HG03354 (cell line): ENCODE measurements at regions not wholly inside any gene's neighbourhood (a gene's known extent, or its start where the extent isn't known, plus 50 kb on each side); places are given as distances from the start of the nearest gene placed in this dataset.
A peak's percentile ranks its signal among the peaks of the same experiment; 100 is the strongest.
"Not testable (repeated sequence)": the region's sequence is repeated elsewhere in the genome, so short reads cannot be mapped to it uniquely, and the experiment has no call there.

ENCODE experiments used
- ATAC-seq: cut with Tn5 transposase; IDR thresholded peaks from one replicate; pipeline ENCODE4 v1.9.1; 2021; ENCODE audit warnings: mild to moderate bottlenecking; ENCODE audit not compliant: unreplicated experiment, poor library complexity, severe bottlenecking

GRCh38 chr18:59056706-59057492, 82.8 kb upstream of the SEC11C start:
- peak; percentile 69 for ATAC-seq

DNA sequence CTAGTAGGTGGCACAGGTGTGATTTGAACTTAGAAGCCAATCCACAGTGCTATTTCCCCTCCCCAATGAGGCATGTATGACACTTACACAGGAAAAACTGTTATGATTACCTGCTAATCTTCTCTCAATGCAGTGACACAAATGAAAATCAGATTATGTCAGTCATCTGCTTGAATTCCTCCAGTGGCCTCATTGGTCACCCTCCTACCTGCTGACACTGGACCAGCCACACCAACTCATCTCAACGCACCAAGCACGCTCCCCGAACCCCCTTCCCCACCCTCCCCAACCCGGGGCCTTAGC, 82.2 kb upstream of the SEC11C start:
- no peak for ATAC-seq

DNA sequence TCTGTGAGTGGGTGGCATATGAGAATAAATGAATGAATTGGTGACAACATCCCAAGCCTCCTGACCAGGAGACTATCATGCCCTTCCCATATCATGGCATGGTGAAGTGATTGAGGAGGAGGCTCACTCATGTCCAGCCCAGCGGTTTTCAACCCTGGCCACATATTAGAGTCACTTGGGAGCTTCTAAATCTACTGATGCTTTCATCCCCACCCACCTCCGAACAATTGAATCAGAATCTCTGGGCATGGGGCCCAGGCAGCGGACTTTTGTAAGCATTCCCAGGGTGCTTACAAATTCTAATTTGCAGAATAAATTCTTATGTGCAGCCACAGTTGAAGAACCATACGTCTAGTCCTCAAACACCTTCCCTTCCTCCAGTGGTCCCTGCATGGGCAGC, 81.7 kb upstream of the SEC11C start:
- ATAC-seq, result no peak

DNA sequence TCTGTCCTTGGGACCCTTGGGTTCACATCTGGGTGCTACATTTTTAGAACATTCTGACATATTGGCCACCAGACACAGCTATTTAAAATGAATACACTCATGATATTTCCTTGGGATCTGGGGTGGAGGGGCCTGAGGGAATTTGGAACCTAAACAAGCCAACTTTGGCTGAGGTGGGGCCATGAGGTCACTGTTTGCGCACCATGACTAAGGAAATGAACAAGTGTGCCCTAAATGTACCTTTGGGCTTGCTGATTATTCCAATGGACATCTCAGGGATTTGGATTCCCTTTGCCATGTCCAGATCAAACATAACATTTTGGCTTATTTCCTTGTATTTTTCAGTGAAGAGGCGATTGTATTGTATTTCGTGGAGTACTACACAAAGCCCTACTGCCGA, 80.5 kb upstream of the SEC11C start:
- ATAC-seq, result no peak

GRCh38 chr18:59060551-59060950, 79.1 kb upstream of the SEC11C start:
- ATAC-seq, result no peak

DNA sequence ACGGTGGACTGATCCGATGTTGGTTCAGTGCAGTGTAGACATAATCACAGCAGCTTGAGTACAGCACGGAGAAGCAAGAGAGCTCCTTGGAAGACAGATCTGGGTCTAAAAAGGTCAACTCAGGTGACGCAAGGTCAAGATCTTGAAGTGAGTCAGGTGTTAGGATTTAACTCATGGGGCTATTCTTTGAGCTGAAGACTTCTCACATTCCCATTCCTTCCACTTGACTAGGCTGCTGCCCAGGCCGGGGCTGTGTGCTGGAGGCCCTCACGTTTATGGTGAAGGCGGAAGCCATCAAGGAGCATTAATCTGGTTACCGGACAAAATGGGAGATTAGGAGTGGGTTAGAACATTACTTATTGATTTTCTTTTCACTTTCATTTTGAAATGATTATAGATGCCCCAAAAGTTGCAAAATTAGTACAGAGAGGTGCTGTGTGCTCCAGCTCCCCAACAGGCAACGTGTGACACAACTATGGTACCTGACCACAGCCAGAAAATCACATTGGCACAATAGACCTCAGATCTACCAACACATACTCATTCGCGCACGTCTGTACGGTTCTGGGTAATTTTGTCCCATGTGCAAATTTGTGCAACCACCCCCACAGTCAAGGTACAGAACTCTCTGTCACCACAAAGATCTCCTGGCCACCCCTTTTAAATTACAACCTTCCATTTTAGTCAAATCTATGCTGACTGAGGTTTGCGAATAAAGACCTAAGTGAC, 77.6 kb upstream of the SEC11C start:
- ATAC-seq, result no peak

DNA sequence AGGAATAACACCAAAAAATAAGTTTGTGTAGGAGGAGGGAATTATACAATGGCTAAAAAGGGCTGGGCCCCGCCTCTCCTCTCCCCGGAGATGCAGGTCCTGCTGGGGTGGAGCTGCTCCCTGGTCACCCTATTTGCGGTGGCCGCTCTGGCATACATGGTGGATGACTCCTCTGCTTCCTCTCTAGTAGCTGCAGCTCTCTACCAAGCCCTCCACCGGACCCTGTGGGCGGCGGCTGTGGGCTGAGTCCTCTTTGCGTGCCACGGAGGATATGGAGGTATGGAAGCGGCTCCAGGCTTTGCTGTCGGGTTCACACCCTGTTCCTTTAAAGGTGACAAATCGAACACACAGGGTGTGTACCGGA, 77.1 kb upstream of the SEC11C start:
- ATAC-seq, result no peak

GRCh38 chr18:59063300-59063906, 76.3 kb upstream of the SEC11C start:
- ATAC-seq, result no peak

DNA sequence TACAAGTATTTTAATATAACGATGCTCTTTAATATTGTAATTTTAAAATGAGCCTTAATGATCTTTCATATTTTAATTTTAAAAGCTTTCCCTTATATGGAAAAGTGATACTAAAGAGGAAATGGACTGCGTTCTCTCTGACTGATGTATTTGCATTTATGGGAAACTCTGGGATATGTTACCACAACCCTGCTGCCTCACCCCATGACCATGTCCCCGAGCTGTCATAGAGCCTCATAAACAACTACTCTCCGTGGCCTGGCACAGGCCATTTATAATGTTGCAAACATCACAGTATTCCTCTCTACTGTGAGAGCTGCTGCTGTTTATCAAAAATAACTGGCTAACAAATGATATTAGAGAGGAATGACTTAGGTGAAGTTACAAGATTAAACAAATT, 75.8 kb upstream of the SEC11C start:
- no peak for ATAC-seq

DNA sequence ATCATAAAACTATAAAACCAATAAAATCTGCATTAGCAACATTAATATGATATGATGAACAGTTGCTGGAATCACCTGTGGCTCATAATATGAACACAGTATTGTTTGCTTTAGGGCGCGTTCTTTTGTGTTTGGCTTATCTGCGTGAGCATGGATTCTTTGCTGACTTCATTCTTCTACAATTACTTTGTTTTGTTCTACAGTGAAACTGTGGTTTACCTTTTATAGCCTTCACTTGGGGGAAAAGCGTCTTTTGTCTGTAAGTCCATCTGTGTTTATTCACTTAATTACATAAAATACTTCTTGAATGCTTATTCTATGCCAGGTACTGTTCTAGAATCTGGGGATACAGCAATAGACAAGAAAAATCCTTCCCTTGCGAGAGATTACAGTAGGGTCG, 74.0 kb upstream of the SEC11C start:
- no peak for ATAC-seq

- ATAC-seq, result no peak
Measured at GRCh38 chr18:59067873-59068272, 71.8 kb upstream of the SEC11C start.

DNA sequence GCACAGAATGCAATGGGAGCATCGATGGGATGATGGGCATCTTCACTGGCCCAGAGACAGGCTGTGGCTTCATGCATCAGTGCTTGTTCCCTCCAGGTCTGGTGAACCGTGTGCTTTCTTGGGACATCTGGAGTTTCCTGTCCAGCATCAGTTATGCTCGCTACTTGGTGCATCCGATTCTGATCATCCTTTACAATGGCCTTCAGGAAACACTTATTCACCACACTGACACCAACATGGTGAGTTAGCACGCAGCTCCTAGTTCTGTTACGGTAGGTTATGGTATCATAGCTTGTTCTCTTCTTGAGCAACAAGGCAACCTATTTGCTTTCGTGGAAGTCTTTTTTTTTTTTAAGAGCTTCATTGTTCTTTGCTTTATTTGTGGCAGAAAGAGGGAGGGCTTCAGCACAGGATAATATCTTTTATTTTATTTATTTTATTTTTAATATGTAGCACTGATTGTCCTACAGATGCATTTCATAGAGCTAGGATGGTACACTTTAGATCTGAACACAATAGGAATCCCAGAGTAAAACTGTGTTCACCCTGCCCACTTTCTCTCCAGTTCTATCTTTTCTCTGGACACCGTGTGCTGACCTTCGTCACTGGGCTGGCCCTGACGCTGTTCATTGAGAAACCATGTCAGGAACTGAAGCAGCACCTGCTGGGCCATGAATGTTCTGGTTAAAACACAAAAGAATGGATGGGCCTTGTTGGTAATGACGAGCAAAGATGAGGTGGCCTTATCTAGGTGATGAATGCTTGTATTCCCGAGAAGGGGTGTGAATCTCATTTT, 71.2 kb upstream of the SEC11C start:
- no peak for ATAC-seq

GRCh38 chr18:59070181-59070912, 69.3 kb upstream of the SEC11C start:
- ATAC-seq, result peak; percentile 86

DNA sequence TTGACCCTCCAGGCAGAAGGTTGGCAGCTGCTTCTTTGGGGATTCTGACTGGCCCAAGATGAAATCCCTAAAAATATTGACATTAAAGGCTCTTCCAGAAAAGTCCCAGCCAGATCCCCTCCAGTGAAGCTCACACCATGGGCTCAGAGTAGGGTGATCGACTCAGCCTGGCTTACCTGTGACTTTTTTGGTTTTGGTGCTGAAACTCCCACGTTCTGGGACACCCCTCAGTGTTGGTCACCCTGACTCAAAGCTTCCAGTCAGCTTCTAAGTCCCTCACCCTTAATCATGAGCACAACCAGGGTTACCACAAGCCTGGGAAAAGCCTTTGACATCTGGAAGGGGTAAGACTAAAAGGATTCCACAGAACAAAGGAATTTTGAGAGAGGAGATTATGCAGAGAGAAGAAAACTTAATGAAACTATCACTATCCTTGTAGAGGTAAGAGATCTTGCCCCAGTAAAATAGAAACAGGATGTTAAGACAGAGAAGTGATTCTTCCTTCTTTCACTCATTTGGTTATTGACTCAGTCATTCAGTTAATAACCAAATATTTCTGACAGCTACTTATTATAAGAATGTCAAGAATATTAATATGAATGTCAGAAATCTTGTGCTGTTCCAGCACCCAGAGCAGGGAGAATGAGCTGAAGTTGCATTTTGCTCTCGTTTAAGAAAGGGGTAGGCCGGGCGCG, 66.8 kb upstream of the SEC11C start:
- ATAC-seq, result no peak

DNA sequence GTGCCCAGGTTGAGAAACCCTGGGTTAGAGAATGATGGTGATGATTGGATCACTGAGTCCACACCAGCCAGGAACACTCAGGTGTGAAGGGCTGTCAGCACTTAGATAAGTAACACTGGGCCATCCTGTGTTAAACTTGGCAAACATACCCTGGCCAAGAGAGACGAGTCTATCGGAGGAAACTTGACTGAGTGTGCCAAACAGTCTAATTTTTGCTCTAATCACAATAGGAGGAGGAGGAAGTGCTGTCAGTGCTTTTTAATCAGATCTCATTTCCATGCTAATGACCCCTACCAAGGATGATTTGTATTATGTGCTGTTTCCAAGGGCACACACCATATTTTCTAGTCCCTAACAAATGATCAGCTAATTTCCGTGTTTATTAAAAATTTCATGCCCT, 63.8 kb upstream of the SEC11C start:
- ATAC-seq, result no peak

GRCh38 chr18:59079264-59079663, 60.4 kb upstream of the SEC11C start:
- ATAC-seq, result no peak

- not testable (repeated sequence) for ATAC-seq
Measured at GRCh38 chr18:59079687-59080501, 59.8 kb upstream of the SEC11C start.

DNA sequence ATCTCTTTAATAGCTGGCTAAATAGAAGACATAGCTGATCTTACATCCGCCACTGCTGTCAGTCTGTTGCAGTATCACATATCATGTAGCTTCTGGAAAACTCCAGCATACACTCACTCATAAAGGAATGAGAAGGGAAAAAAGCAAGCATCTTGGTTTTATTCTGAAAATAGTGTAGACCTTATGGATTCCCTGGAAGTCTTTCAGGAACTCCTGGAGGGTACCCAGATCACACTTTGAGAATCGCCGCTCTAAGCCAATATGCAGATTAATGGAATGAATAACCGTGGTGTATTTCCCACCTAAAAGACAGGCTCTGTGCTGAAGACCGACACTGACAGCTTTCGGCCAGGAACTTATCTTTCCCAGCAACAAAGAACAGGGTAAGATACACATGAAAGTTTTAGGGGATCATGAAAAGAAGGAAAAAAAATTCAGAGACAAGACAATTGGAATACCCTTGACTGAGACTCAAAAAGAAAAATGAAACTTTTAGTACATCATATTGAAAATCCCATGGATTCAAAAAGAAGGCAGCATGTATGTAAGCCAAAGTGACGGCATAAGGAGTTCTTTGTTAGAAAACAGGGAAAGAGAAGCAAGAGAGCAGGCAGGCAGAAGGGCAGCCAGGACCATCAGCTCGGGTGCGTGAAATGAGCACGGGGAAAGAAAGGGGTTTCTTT, 56.4 kb upstream of the SEC11C start:
- no peak for ATAC-seq
